NCI-H2171 (cell line): ENCODE measurements at regions not wholly inside any gene's neighbourhood (a gene's known extent, or its start where the extent isn't known, plus 50 kb on each side); places are given as distances from the start of the nearest gene placed in this dataset.

ENCODE experiments used
- DNase-seq: peaks from one replicate; lab custom pipeline; 2025; lab: John Stamatoyannopoulos, UW

GRCh38 chr21:26412885-26413284, 160.2 kb downstream of the CYYR1 start:
- no peak for DNase-seq

- DNase-seq: no peak
These were observed 163.4 kb downstream of the CYYR1 start for GRCh38 chr21:26409735-26410134.

GRCh38 chr21:26408511-26408910, 164.6 kb downstream of the CYYR1 start:
- DNase-seq: no peak

GRCh38 chr21:26406526-26406925, 166.6 kb downstream of the CYYR1 start:
- DNase-seq: no peak

GRCh38 chr21:26405735-26406361, 167.2 kb downstream of the CYYR1 start:
- DNase-seq: no peak

- DNase-seq: no peak
These were observed 168.0 kb downstream of the CYYR1 start for GRCh38 chr21:26405071-26405470.

GRCh38 chr21:26404288-26404687, 168.8 kb downstream of the CYYR1 start:
- no peak for DNase-seq

GRCh38 chr21:26403321-26403720, 169.8 kb downstream of the CYYR1 start:
- DNase-seq: no peak

- DNase-seq: no peak
These were observed 175.5 kb downstream of the CYYR1 start for GRCh38 chr21:26397545-26397944.

GRCh38 chr21:26394341-26394740, 178.7 kb downstream of the CYYR1 start:
- no peak for DNase-seq

GRCh38 chr21:26391166-26391565, 181.9 kb downstream of the CYYR1 start:
- DNase-seq: no peak

- DNase-seq: peak; percentile 78
These were observed 183.0 kb downstream of the CYYR1 start for GRCh38 chr21:26389971-26390641.

- DNase-seq: no peak
These were observed 184.3 kb downstream of the CYYR1 start for GRCh38 chr21:26388731-26389231.

GRCh38 chr21:26385721-26386120, 187.4 kb downstream of the CYYR1 start:
- DNase-seq: no peak

- DNase-seq: no peak
These were observed 193.5 kb downstream of the CYYR1 start for GRCh38 chr21:26379561-26379960.

GRCh38 chr21:26377111-26377694, 195.9 kb downstream of the CYYR1 start:
- DNase-seq: no peak

GRCh38 chr21:26374817-26375216, 198.3 kb downstream of the CYYR1 start:
- no peak for DNase-seq

- DNase-seq: no peak
These were observed 198.2 kb upstream of the APP start for GRCh38 chr21:26368591-26369320.

GRCh38 chr21:26366781-26367180, 196.2 kb upstream of the APP start:
- DNase-seq: no peak

GRCh38 chr21:26365849-26366248, 195.3 kb upstream of the APP start:
- no peak for DNase-seq

GRCh38 chr21:26351661-26352060, 181.1 kb upstream of the APP start:
- no peak for DNase-seq

GRCh38 chr21:26332867-26333266, 162.3 kb upstream of the APP start:
- no peak for DNase-seq
